GM21381 (cell line): ENCODE measurements at regions not wholly inside any gene's neighbourhood (a gene's known extent, or its start where the extent isn't known, plus 50 kb on each side); places are given as distances from the start of the nearest gene placed in this dataset.
"Not testable (repeated sequence)": the region's sequence is repeated elsewhere in the genome, so short reads cannot be mapped to it uniquely, and the experiment has no call there.

Experiments
- ATAC-seq: cut with Tn5 transposase; IDR thresholded peaks from one replicate; pipeline ENCODE4 v1.9.1; 2021; ENCODE audit warnings: mild to moderate bottlenecking, moderate library complexity; ENCODE audit not compliant: unreplicated experiment

- ATAC-seq: no peak
Measured at GRCh38 chr5:130845049-130845765, 319.8 kb downstream of the HINT1 start.

GRCh38 chr5:130836729-130837649 lies 328.1 kb downstream of the HINT1 start:
- ATAC-seq: peak; percentile 79

- ATAC-seq: not testable (repeated sequence)
Measured at GRCh38 chr5:130817598-130818384, 347.3 kb downstream of the HINT1 start.

GRCh38 chr5:130815246-130815645 lies 349.8 kb downstream of the HINT1 start:
- ATAC-seq: no peak

GRCh38 chr5:130808691-130809090 lies 356.4 kb downstream of the HINT1 start:
- no peak for ATAC-seq

GRCh38 chr5:130805648-130806047 lies 359.4 kb downstream of the HINT1 start:
- no peak for ATAC-seq

- ATAC-seq: no peak
Measured at GRCh38 chr5:130805036-130805435, 360.0 kb downstream of the HINT1 start.

- ATAC-seq: no peak
Measured at GRCh38 chr5:130801963-130802362, 363.1 kb downstream of the HINT1 start.

GRCh38 chr5:130799015-130799414 lies 366.0 kb downstream of the HINT1 start:
- ATAC-seq: no peak

- ATAC-seq: no peak
Measured at GRCh38 chr5:130797303-130797702, 367.8 kb downstream of the HINT1 start.

- ATAC-seq: no peak
Measured at GRCh38 chr5:130796902-130797301, 368.2 kb downstream of the HINT1 start.

- no peak for ATAC-seq
Measured at GRCh38 chr5:130796032-130796431, 369.0 kb downstream of the HINT1 start.

GRCh38 chr5:130795037-130795436 lies 370.0 kb downstream of the HINT1 start:
- no peak for ATAC-seq

- no peak for ATAC-seq
Measured at GRCh38 chr5:130777794-130778193, 387.3 kb downstream of the HINT1 start.

- ATAC-seq: no peak
Measured at GRCh38 chr5:130773813-130774212, 391.2 kb downstream of the HINT1 start.

GRCh38 chr5:130762031-130762430 lies 403.0 kb downstream of the HINT1 start:
- no peak for ATAC-seq

GRCh38 chr5:130759061-130759460 lies 406.0 kb downstream of the HINT1 start:
- no peak for ATAC-seq

- no peak for ATAC-seq
Measured at GRCh38 chr5:130747556-130747955, 417.5 kb downstream of the HINT1 start.

- not testable (repeated sequence) for ATAC-seq
Measured at GRCh38 chr5:130746641-130747040, 418.4 kb downstream of the HINT1 start.

- no peak for ATAC-seq
Measured at GRCh38 chr5:130743092-130743491, 422.0 kb downstream of the HINT1 start.

- no peak for ATAC-seq
Measured at GRCh38 chr5:130740047-130740569, 424.9 kb downstream of the HINT1 start.
